Amniotic epithelial cell (primary cell): ENCODE measurements at regions not wholly inside any gene's neighbourhood (a gene's known extent, or its start where the extent isn't known, plus 50 kb on each side); places are given as distances from the start of the nearest gene placed in this dataset.

ENCODE experiments used
- DNase-seq: peaks from one replicate; pipeline ENCODE4 v3.0.0-alpha.2; 2010; ENCODE audit warnings: low read depth

DNA sequence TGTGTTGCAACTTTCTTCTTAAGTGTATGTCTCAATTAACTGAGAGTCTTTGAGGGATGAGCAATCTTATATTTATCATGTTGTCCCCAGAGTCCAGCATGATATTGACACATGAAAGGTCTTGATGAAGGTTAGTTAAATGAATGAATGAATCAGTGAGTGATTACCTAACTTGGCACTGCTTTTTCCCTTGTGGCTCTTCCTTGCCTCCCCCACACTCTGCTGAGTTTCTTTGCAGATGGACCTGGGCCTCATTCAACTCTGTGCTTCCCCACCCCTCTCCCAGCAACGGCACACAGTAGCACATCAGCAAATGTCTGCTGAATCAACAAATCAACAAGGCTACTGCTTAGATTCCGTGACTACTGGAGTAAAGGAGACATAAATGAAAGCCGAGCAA is 235.1 kb upstream of the CXCL12 start:
- no peak for DNase-seq

DNA sequence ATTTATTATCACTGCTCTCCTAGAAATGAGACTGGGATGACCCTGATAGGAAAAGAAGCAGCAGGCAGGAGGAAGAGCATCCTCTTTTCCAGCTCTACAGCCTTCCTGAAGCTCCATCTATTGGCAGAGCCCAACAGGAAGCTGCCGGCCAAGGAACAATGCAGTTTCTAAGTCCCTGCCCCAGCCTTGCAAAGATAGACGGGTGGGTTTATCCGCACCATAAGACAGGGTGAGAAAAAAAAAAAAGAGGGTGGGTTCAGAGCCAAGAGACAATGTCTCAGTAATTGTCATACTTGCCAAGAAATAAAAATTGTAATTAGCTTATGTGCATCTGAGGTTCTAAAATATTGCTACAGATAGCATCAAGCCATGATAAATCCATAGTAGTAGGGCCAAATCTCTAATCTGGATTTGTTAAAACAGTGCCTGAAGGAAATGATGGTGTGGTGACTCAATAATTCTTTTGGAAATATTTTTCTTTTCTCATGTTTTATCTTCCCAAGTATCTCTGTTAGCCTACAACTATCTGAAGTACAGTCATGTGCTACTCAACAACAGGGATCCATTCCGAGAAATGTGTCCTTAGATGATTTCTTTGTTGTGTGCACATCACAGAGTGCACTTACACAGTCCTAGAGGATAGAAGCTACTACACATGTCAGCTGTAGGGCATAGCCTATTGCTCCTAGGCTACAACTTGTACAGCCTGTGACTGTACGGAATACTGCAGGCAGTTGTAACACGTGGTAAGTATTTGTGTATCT is 242.9 kb upstream of the CXCL12 start:
- no peak for DNase-seq

DNA sequence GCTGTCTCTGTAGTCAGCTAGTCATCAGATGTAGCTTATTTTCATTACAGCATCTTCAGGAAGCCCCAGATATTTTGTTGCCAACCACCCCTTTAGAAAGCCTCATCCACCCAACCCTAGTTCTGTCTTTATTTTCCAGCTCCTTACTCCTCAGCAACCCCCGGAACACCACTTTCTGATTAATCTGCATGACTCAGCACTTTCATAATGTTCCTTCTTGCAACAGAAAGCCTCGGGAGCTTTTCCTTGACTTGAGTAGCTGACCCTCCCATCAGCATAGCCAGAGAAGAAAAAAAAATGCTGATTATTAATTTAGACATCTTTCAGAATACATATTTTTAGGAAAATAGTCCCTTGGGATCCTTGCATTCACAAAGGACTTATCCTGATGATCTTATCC is 244.0 kb upstream of the CXCL12 start:
- DNase-seq = peak; percentile 23

DNA sequence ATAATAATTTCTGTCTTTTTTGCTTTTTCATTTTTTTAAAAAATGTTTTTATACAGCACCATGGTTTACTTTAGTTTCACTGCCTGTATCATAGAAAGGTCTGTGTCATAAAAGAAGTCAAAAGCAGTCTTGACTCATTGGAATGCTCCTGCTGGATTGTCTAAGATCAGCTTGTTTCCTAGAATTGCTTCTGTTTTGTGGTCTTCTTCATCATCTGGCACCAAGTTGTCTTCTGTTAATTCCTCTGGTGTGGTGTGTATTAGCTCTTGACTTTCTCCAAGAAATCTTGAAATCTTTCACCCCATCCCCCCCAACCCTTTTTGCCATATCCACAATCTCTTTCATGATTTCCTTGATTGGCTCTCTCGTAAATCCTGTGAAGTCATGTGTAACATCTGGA is 250.3 kb upstream of the CXCL12 start:
- no peak for DNase-seq

DNA sequence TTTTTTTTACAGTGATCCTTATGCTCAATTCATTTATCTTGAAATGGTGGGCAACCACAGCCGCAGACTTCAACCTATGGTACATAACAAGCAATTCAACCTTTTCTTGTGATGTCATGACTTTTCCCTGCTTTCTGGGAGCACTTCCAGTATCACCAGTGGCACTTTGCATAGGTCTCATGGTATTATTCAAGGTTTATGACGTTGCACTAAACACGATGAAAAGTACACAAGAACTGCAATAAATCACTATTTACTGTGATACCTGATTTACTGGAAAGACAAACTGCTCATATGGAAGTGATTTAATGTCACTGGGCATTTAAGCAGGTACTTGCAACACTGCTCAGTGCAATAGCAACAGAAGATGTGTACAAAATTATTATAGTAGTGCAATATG is 251.7 kb upstream of the CXCL12 start:
- no peak for DNase-seq

- no peak for DNase-seq
Measured at GRCh38 chr10:44640429-44640828, 255.5 kb upstream of the CXCL12 start.

- no peak for DNase-seq
Measured at GRCh38 chr10:44647473-44647872, 262.6 kb upstream of the CXCL12 start.

DNA sequence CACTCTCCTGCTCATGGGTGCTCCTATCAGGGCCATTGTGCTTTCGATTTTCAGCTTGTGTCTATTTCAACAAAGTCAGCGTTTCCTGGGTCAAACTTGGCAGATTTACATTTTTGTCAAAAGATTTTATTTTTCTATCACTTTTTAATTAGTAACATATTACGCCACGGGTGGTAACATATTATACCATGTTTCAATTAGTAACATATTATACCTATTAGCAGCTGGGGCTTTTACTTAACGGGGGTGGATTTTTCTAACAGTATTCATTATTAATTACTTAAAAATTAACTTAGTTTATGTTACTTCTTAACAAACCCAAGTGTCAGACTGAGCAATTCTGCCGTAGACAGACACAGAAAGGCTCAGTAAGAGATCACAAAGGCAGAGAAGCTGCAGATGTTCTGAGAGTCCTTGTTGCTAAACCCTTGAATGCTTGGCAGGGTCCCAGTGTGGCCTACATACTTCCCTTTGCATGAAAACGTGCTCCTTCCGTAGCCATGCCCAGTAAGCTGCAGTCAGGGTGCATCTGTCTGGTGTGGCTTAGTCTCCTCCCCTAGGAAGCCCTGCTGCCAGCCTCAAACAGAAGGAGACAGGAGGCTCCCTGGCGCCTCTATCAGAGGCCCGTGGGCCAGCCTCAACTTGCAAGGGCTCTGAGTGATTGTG is 263.1 kb upstream of the CXCL12 start:
- DNase-seq = peak; percentile 0

DNA sequence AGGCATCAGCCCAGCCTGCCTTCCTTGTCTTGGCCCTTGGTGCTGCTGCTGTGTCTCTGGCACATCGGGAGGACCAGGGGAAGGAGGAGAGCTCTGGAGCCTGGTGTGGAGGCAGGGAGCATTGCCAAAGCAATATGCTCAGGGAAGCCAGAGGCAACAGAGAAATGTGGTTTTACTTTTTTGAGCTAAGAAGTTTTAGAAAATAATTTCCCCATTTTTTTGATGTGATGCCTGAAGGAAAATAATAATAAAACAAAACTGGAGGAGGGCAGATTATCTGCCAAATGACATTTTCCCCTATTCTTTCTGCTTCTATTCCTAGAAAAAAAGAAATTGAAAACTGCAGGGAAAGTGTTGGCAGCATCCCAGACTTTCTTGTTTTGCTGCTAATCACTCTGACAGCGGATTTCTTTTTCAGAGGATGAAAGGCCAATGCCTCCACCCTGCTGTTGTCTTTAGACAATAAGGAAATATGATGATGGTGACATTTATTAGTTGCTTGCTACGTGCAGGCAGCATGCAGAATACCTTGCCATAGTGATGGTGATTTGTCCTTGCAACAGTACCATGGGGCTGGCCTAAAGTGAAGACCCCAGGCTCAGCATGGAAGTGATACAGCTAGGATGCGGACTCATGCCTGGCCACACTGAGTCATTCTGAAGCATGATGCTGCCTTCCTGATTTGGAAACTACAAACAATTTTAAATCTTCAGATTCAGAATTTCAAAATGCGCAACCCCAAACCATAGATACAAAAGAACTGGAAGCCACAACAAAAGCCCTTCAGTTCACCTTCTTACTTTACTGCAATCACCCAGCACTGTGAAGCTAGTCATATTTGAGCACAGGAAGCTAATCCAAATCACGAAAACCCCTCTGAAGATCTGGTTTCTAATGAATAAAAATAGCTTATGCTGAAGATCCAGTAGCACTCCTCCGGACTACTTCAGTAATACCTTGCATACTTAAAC is 260.2 kb upstream of the TMEM72 start:
- no peak for DNase-seq

GRCh38 chr10:44651834-44652233 is 259.3 kb upstream of the TMEM72 start:
- DNase-seq = no peak

DNA sequence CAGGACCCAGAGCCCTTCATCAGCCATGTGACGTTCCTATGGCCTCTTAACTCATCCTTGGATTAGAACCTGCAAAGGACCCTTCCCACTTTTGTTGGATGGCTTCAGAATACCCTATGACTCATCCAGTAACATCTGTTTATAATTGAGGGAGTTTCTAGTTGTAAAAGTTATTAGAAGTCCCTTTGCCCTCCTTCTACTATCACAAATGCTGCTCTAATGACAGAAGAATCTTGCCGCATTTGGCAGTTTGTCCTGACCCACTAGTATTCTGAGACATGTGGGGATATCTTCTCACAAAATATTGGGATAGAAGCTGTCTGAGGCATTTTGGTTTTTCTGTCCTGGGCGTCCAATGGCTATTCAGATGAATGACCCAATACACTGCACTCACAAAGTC is 251.8 kb upstream of the TMEM72 start:
- no peak for DNase-seq

DNA sequence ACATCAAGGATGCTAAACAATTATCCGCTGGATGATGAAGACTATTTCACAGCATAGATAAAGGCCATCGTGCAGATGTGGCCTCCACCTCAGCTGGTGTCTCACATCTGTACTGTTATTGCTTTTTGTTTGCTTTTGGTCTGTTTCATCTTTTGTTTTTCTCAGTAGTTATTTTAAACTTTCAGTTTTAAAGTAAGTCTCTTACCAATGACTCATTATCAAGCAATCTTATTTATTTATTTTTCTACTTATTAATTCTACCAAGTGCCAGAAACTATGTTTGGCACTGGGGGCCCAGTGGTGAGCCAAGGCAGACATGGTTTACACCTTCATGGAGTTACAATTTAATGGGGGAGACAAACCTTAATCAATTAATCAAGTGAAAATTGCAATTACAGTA is 250.9 kb upstream of the TMEM72 start:
- DNase-seq = no peak

GRCh38 chr10:44662051-44662450 is 249.1 kb upstream of the TMEM72 start:
- DNase-seq = no peak

- no peak for DNase-seq
Measured at GRCh38 chr10:44668336-44668735, 242.8 kb upstream of the TMEM72 start.

DNA sequence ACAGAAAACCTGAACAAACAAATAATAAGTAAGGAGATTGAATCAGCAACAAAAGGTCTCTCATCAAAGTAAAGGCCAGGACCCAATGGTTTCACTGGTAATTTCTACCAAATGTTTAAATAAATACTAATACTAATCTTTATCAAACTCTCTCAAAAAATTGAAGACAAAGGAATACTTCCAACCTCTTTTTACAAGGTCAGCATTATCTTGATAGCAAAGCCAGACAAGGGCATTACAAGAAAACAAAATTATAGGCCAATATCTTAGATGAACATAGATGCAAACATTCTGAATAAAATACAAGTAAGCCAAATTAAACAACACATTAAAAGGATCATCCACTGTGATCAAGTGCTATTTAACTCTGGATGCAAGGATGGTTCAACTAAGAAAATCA is 239.8 kb upstream of the TMEM72 start:
- no peak for DNase-seq

GRCh38 chr10:44673245-44673983 is 237.7 kb upstream of the TMEM72 start:
- no peak for DNase-seq

GRCh38 chr10:44674536-44675386 is 236.4 kb upstream of the TMEM72 start:
- DNase-seq = no peak

- no peak for DNase-seq
Measured at GRCh38 chr10:44675387-44675874, 235.7 kb upstream of the TMEM72 start.

- no peak for DNase-seq
Measured at GRCh38 chr10:44680764-44681163, 230.4 kb upstream of the TMEM72 start.

DNA sequence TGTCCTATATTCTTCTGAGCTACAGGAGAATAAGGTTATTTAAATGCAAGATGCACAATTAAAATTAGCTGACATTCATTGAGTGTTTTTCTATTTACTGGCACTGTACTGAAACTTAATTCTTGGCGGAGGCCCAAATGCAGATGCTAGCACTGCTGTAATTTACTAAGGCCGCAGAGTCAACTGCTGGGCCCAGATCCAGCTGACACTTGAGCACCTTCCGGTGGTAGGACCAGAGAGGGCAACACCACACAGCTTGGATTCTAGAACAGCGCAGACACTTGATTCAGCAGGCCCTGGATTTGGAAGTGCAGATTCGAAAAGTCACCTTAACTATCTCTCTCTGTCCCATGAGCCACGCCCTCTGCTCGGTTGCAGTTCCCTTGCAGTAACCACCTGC is 228.6 kb upstream of the TMEM72 start:
- DNase-seq = no peak

- DNase-seq = no peak
Measured at GRCh38 chr10:44684661-44685060, 226.5 kb upstream of the TMEM72 start.
